NCI-H69 (cell line): ENCODE measurements at regions not wholly inside any gene's neighbourhood (a gene's known extent, or its start where the extent isn't known, plus 50 kb on each side); places are given as distances from the start of the nearest gene placed in this dataset.

ENCODE experiments used
- DNase-seq: peaks from one replicate; lab custom pipeline; 2025; lab: John Stamatoyannopoulos, UW

- DNase-seq: no peak
Measured at GRCh38 chr21:27112186-27112585, 145.3 kb upstream of the ADAMTS5 start.

GRCh38 chr21:27110956-27111355, 144.1 kb upstream of the ADAMTS5 start:
- DNase-seq: no peak

GRCh38 chr21:27108701-27109100, 141.8 kb upstream of the ADAMTS5 start:
- DNase-seq: no peak

- DNase-seq: no peak
Measured at GRCh38 chr21:27108228-27108627, 141.3 kb upstream of the ADAMTS5 start.

- DNase-seq: no peak
Measured at GRCh38 chr21:27104846-27105431, 138.1 kb upstream of the ADAMTS5 start.

- no peak for DNase-seq
Measured at GRCh38 chr21:27103768-27104167, 136.9 kb upstream of the ADAMTS5 start.

GRCh38 chr21:27101523-27101922, 134.6 kb upstream of the ADAMTS5 start:
- no peak for DNase-seq

GRCh38 chr21:27094184-27094948, 127.5 kb upstream of the ADAMTS5 start:
- no peak for DNase-seq

- DNase-seq: no peak
Measured at GRCh38 chr21:27086630-27087029, 119.7 kb upstream of the ADAMTS5 start.

GRCh38 chr21:27086186-27086585, 119.3 kb upstream of the ADAMTS5 start:
- DNase-seq: no peak

- no peak for DNase-seq
Measured at GRCh38 chr21:27085387-27085786, 118.5 kb upstream of the ADAMTS5 start.

- no peak for DNase-seq
Measured at GRCh38 chr21:27083144-27083543, 116.3 kb upstream of the ADAMTS5 start.

- no peak for DNase-seq
Measured at GRCh38 chr21:27082431-27083010, 115.6 kb upstream of the ADAMTS5 start.

- no peak for DNase-seq
Measured at GRCh38 chr21:27079636-27080240, 112.8 kb upstream of the ADAMTS5 start.

GRCh38 chr21:27078915-27079314, 112.0 kb upstream of the ADAMTS5 start:
- DNase-seq: no peak

GRCh38 chr21:27077501-27077900, 110.6 kb upstream of the ADAMTS5 start:
- no peak for DNase-seq

GRCh38 chr21:27076025-27076424, 109.1 kb upstream of the ADAMTS5 start:
- DNase-seq: no peak

- no peak for DNase-seq
Measured at GRCh38 chr21:27070861-27071670, 104.2 kb upstream of the ADAMTS5 start.

- no peak for DNase-seq
Measured at GRCh38 chr21:27068811-27069210, 101.9 kb upstream of the ADAMTS5 start.

GRCh38 chr21:27067226-27067625, 100.3 kb upstream of the ADAMTS5 start:
- DNase-seq: no peak

GRCh38 chr21:27062443-27062842, 95.6 kb upstream of the ADAMTS5 start:
- no peak for DNase-seq

- no peak for DNase-seq
Measured at GRCh38 chr21:27061770-27062169, 94.9 kb upstream of the ADAMTS5 start.
